Liver (tissue), 8 donors: ENCODE measurements at regions not wholly inside any gene's neighbourhood (a gene's known extent, or its start where the extent isn't known, plus 50 kb on each side); places are given as distances from the start of the nearest gene placed in this dataset.
A peak's percentile ranks its signal among the peaks of the same experiment; 100 is the strongest.

Source experiments
- DNase-seq: peaks from one replicate; pipeline ENCODE4 v3.0.0-alpha.2; 2017; ENCODE audit warnings: low spot score
- H3K27ac ChIP-seq, 2 donors: one replicate each; pipeline ENCODE4 v1.7.0; 2013; ENCODE audit warnings: inconsistent platforms in 2 of 2, low read length in 2 of 2, control low read depth in 1 of 2, low read depth in 1 of 2, mild to moderate bottlenecking in 1 of 2
- H3K27me3 ChIP-seq, 4 donors: one replicate each; pipeline versions ENCODE4 v1.6.1 to v1.7.0; 2013; ENCODE audit warnings: low read length in 3 of 4, inconsistent platforms in 1 of 4, mild to moderate bottlenecking in 1 of 4, moderate library complexity in 1 of 4; ENCODE audit not compliant: control insufficient read depth in 4 of 4, insufficient read depth in 4 of 4
- H3K36me3 ChIP-seq, 4 donors: one replicate each; pipeline versions ENCODE4 v1.6.1 to v1.7.0; 2013; ENCODE audit warnings: low read length in 3 of 4, mild to moderate bottlenecking in 3 of 4, low read depth in 1 of 4, moderate library complexity in 1 of 4; ENCODE audit not compliant: control insufficient read depth in 4 of 4, insufficient read depth in 3 of 4
- H3K4me1 ChIP-seq, 4 donors: one replicate each; pipeline versions ENCODE4 v1.6.1 to v1.7.0; 2013; ENCODE audit warnings: low read length in 3 of 4, mild to moderate bottlenecking in 3 of 4, moderate library complexity in 1 of 4; ENCODE audit not compliant: control insufficient read depth in 4 of 4, insufficient read depth in 4 of 4
- H3K4me3 ChIP-seq, 3 donors: one replicate each; pipeline versions ENCODE4 v1.6.1 to v1.7.0; 2013; ENCODE audit warnings: low read length in 3 of 3, control low read depth in 1 of 3, low read depth in 1 of 3, mild to moderate bottlenecking in 1 of 3
- H3K9ac ChIP-seq, 2 donors: one replicate each; pipeline ENCODE4 v1.7.0; 2013; ENCODE audit warnings: low read length in 2 of 2, mild to moderate bottlenecking in 2 of 2, moderate library complexity in 2 of 2, control low read depth in 1 of 2, low read depth in 1 of 2
- H3K9me3 ChIP-seq, 4 donors: one replicate each; pipeline versions ENCODE4 v1.6.1 to v1.7.0; 2013; ENCODE audit warnings: low read length in 3 of 4; ENCODE audit not compliant: control insufficient read depth in 4 of 4
- ATF3 ChIP-seq: IDR thresholded peaks from 2 replicates; pipeline ENCODE4 v1.6.1; 2016; ENCODE audit warnings: antibody characterized with exemption
- CTCF ChIP-seq: fragments of 150-350 bp; IDR thresholded peaks from 2 replicates; pipeline ENCODE4 v1.5.1; 2017; ENCODE audit warnings: improper control_type of control experiment, low read depth, low read length; ENCODE audit not compliant: missing input control
- EGR1 ChIP-seq, 2 donors: IDR thresholded peaks; 2 replicates each; pipeline ENCODE4 v1.6.1; 2016 to 2018; ENCODE audit warnings: antibody characterized with exemption in 2 of 2, low read depth in 2 of 2
- FOXA1 ChIP-seq: IDR thresholded peaks from 2 replicates; pipeline ENCODE4 v1.6.1; 2016; ENCODE audit warnings: antibody characterized with exemption
- FOXA2 ChIP-seq: IDR thresholded peaks from 2 replicates; pipeline ENCODE4 v1.6.1; 2016; ENCODE audit warnings: antibody characterized with exemption
- GABPA ChIP-seq, 2 donors: IDR thresholded peaks in 1 of 2; conservative IDR thresholded peaks in 1 of 2; 2 replicates each; pipeline ENCODE4 v1.6.1; 2016; ENCODE audit warnings: antibody characterized with exemption in 2 of 2, mild to moderate bottlenecking in 1 of 2, moderate library complexity in 1 of 2
- HNF4A ChIP-seq, 2 donors: conservative IDR thresholded peaks; 2 replicates each; pipeline ENCODE4 v1.6.1; 2016; ENCODE audit warnings: antibody characterized with exemption in 2 of 2, mild to moderate bottlenecking in 2 of 2
- HNF4G ChIP-seq: IDR thresholded peaks from 2 replicates; pipeline ENCODE4 v1.6.1; 2016; ENCODE audit warnings: antibody characterized with exemption
- JUND ChIP-seq, 2 donors: IDR thresholded peaks; 2 replicates each; pipeline ENCODE4 v1.6.1; 2016; ENCODE audit warnings: antibody characterized with exemption in 2 of 2
- MAX ChIP-seq: IDR thresholded peaks from 2 replicates; pipeline ENCODE4 v1.6.1; 2016; ENCODE audit warnings: antibody characterized with exemption
- NR2F2 ChIP-seq: IDR thresholded peaks from 2 replicates; pipeline ENCODE4 v1.6.1; 2016; ENCODE audit warnings: antibody characterized with exemption
- REST ChIP-seq: IDR thresholded peaks from 2 replicates; pipeline ENCODE4 v1.6.1; 2016; ENCODE audit warnings: antibody characterized with exemption, mild to moderate bottlenecking
- RXRA ChIP-seq, 2 donors: IDR thresholded peaks; 2 replicates each; pipeline ENCODE4 v1.6.1; 2017 to 2018; ENCODE audit warnings: antibody characterized with exemption in 2 of 2, mild to moderate bottlenecking in 1 of 2
- SP1 ChIP-seq: IDR thresholded peaks from 2 replicates; pipeline ENCODE4 v1.6.1; 2018; ENCODE audit warnings: antibody characterized with exemption, mild to moderate bottlenecking
- TAF1 ChIP-seq: conservative IDR thresholded peaks from 2 replicates; pipeline ENCODE4 v1.6.1; 2016; ENCODE audit warnings: antibody characterized with exemption, mild to moderate bottlenecking
- YY1 ChIP-seq: IDR thresholded peaks from 2 replicates; pipeline ENCODE4 v1.6.1; 2016; ENCODE audit warnings: antibody characterized with exemption, mild to moderate bottlenecking
- ZBTB33 ChIP-seq: IDR thresholded peaks from 2 replicates; pipeline ENCODE4 v1.6.1; 2016; ENCODE audit warnings: antibody characterized with exemption
- WGBS: extraction: QIAGEN DNeasy Blood & Tissue Kit; methylation state at CpG from one replicate; pipeline ENCODE4 v1.1.7; 2013; 5-methylcytosine and 5-hydroxymethylcytosine counted together
- donor health status: healthy.
- donor health status: healthy.
- donor health status: healthy.
- donor health status: healthy.
- donor health status: healthy.

- TF ChIP-seq RXRA (IDR thresholded peaks at IDR 0.05) (peak in 1 of 2 donors; percentile 39), HNF4G (no peak), NR2F2 (peak; percentile 45), SP1 (peak; percentile 13), HNF4A (conservative IDR thresholded peaks at IDR 0.05) (peak in 1 of 2 donors; percentile 39), ZBTB33 (no peak)
- no peaks in the 10 kb centered on the region for H3K36me3 ChIP-seq
- H3K27ac ChIP-seq = no peak overlapping the region
- no peaks in the 10 kb centered on the region for H3K9me3 ChIP-seq
- no peak overlapping the region for H3K9ac ChIP-seq
- peaks cover 10 to 39% (median 26%) of the 10 kb centered on the region in 4 donors for H3K4me1 ChIP-seq
- no peak for DNase-seq
- H3K27me3 ChIP-seq = no peaks in the 10 kb centered on the region
- no peak overlapping the region for H3K4me3 ChIP-seq
These were observed 76.6 kb downstream of the ACTBL2 start for GRCh38 chr5:57405984-57406383.

GRCh38 chr5:57402761-57403160 lies 79.8 kb downstream of the ACTBL2 start:
- TF ChIP-seq HNF4A (conservative IDR thresholded peaks at IDR 0.05) = no peak
- TF ChIP-seq NR2F2 = no peak
- no peak for TF ChIP-seq GABPA (IDR thresholded peaks at IDR 0.05 in 1 of 2, conservative IDR thresholded peaks at IDR 0.05 in 1 of 2)
- TF ChIP-seq EGR1 (IDR thresholded peaks at IDR 0.05; ENCODE audit: low read depth in 2 of 2) = no peak
- no peak for TF ChIP-seq ATF3
- DNase-seq = no peak
- WGBS = 55% methylated on average over 3 of the region's 3 CpGs
- Histone ChIP-seq H3K36me3 (no peaks in the 10 kb centered on the region), H3K9ac (no peak overlapping the region), H3K27me3 (no peaks in the 10 kb centered on the region), H3K9me3 (no peaks in the 10 kb centered on the region), H3K4me1 (peaks cover 2 to 23% (median 11%) of the 10 kb centered on the region in 4 donors), H3K27ac (no peak overlapping the region), H3K4me3 (no peak overlapping the region)

GRCh38 chr5:57402348-57402747 lies 80.3 kb downstream of the ACTBL2 start:
- no peak overlapping the region for H3K9ac ChIP-seq
- no peak overlapping the region for H3K27ac ChIP-seq
- no peaks in the 10 kb centered on the region for H3K27me3 ChIP-seq
- no peak for DNase-seq
- no peaks in the 10 kb centered on the region for H3K9me3 ChIP-seq
- no peak overlapping the region for H3K4me3 ChIP-seq
- no peaks in the 10 kb centered on the region for H3K36me3 ChIP-seq
- 86% methylated on average over 2 of the region's 2 CpGs for WGBS
- TF ChIP-seq FOXA1 (no peak), MAX (no peak), ATF3 (no peak), SP1 (no peak), GABPA (IDR thresholded peaks at IDR 0.05 in 1 of 2, conservative IDR thresholded peaks at IDR 0.05 in 1 of 2) (no peak), NR2F2 (no peak), CTCF (no peak), HNF4G (no peak), RXRA (IDR thresholded peaks at IDR 0.05) (no peak), TAF1 (no peak), EGR1 (IDR thresholded peaks at IDR 0.05; ENCODE audit: low read depth in 2 of 2) (no peak), ZBTB33 (no peak), JUND (IDR thresholded peaks at IDR 0.05) (no peak), FOXA2 (no peak), REST (no peak), YY1 (no peak)
- peaks cover under 1 to 19% (median 7%) of the 10 kb centered on the region in 4 donors for H3K4me1 ChIP-seq
